GM12878 (cell line): ENCODE measurements at regions not wholly inside any gene's neighbourhood (a gene's known extent, or its start where the extent isn't known, plus 50 kb on each side); places are given as distances from the start of the nearest gene placed in this dataset.

ENCODE experiments used
- ATAC-seq: fragments of 200-7000 bp; cut with Tn5 transposase; 3 replicates; pipeline ENCODE4 v1.9.1; 2020; ENCODE audit warnings: mild to moderate bottlenecking, moderate library complexity
- BruUV-seq: library from RNA; stranded (reverse); fragments of 400-500 nt; replicated peaks from 2 replicates; lab custom pipeline; 2021; lab: Mats Ljungman, UMichigan
- CTCF ChIA-PET: fragments of 300-600 bp; sonication (Branson Sonifier 250); formaldehyde crosslinking; extraction: SDS; loops from one replicate; lab custom pipeline; 2021; ENCODE audit warnings: inconsistent platforms; lab: Yijun Ruan, JAX
- POLR2A ChIA-PET: fragments of 350-600 bp; formaldehyde crosslinking; extraction: SDS; loops from one replicate; lab custom pipeline; 2021; ENCODE audit warnings: inconsistent platforms; lab: Charles Lee
- RAD21 ChIA-PET: fragments of 300-600 bp; sonication (Branson Sonifier 250); formaldehyde crosslinking; loops from one replicate; lab custom pipeline; 2023; ENCODE audit warnings: antibody characterized with exemption; ENCODE audit not compliant: unreplicated experiment; lab: Charles Lee
- SMC1A ChIA-PET: fragments of 300-600 bp; sonication (Branson Sonifier 250); formaldehyde crosslinking; loops from one replicate; lab custom pipeline; 2023; ENCODE audit not compliant: unreplicated experiment, uncharacterized antibody; lab: Charles Lee
- DNase-seq: peaks from one replicate; pipeline ENCODE4 v3.0.0-alpha.2; 2011; ENCODE audit warnings: low read depth, low spot score
- FAIRE-seq: peaks from 3 replicates; lab custom pipeline; 2011; peaks lifted over from hg19 to GRCh38; lab: Jason Lieb, UNC
- H2AFZ ChIP-seq: 2 replicates; pipeline ENCODE4 v1.6.0; 2011; ENCODE audit warnings: low read depth, low read length, control low read depth; ENCODE audit not compliant: control insufficient read depth
- H3K27ac ChIP-seq: 2 replicates; pipeline ENCODE4 v1.5.1; 2011; ENCODE audit warnings: control low read depth; ENCODE audit not compliant: control insufficient read depth, insufficient read depth
- H3K27me3 ChIP-seq, 2 experiments: replicated peaks in 1 of 2; 2 replicates each; pipeline versions ENCODE4 v1.6.0 to v1.6.1; 2011; ENCODE audit warnings: low read length in 1 of 2; ENCODE audit not compliant: control insufficient read depth in 2 of 2, insufficient read depth in 2 of 2
- H3K36me3 ChIP-seq, 2 experiments: 2 replicates each; pipeline ENCODE4 v1.5.1; 2011; ENCODE audit warnings: low read length in 1 of 2; ENCODE audit not compliant: control insufficient read depth in 2 of 2, insufficient read depth in 2 of 2
- H3K4me1 ChIP-seq: 2 replicates; pipeline ENCODE4 v1.6.1; 2011; ENCODE audit warnings: mild to moderate bottlenecking, low read length, moderate library complexity, mixed read lengths; ENCODE audit not compliant: control insufficient read depth, insufficient read depth
- H3K4me2 ChIP-seq: 2 replicates; pipeline ENCODE4 v1.6.0; 2011; ENCODE audit warnings: control low read depth; ENCODE audit not compliant: control insufficient read depth, insufficient read depth
- H3K4me3 ChIP-seq: fragments of 200-600 bp; sonication (generic); 2 replicates; pipeline ENCODE4 v1.5.1; 2016
- H3K79me2 ChIP-seq: 2 replicates; pipeline ENCODE4 v1.6.0; 2011; ENCODE audit warnings: low read length; ENCODE audit not compliant: control insufficient read depth, insufficient read depth
- H3K9ac ChIP-seq: 2 replicates; pipeline ENCODE4 v1.8.0; 2011; ENCODE audit warnings: low read length, control low read depth, mixed read lengths; ENCODE audit not compliant: control insufficient read depth, insufficient read depth
- H3K9me3 ChIP-seq: replicated peaks from 3 replicates; pipeline ENCODE4 v1.5.1; 2011; ENCODE audit warnings: mild to moderate bottlenecking, low read length; ENCODE audit not compliant: control insufficient read depth, insufficient read depth
- H4K20me1 ChIP-seq: 2 replicates; pipeline ENCODE4 v1.6.0; 2011; ENCODE audit not compliant: control insufficient read depth, insufficient read depth
- BRCA1 ChIP-seq: IDR thresholded peaks from 2 replicates; pipeline ENCODE4 v1.6.1; 2011; ENCODE audit warnings: low read depth, low read length, improper control_type of control experiment
- CBFB ChIP-seq: IDR thresholded peaks from 2 replicates; pipeline ENCODE4 v1.6.1; 2016; ENCODE audit warnings: antibody characterized with exemption, low read depth
- CBX3 ChIP-seq: fragments of 200-600 bp; sonication (generic); IDR thresholded peaks from 2 replicates; pipeline ENCODE4 v1.6.1; 2016; ENCODE audit warnings: low read depth, borderline replicate concordance
- CEBPB ChIP-seq, 2 experiments: fragments of 150-350 bp in 1 of 2; IDR thresholded peaks; 2 replicates each; pipeline ENCODE4 v1.6.1; 2012 to 2014; ENCODE audit warnings: low read depth in 2 of 2, low read length in 2 of 2, borderline replicate concordance in 1 of 2, inconsistent platforms in 1 of 2
- FOXK2 ChIP-seq: fragments of 450-650 bp; IDR thresholded peaks from 2 replicates; pipeline ENCODE4 v1.6.1; 2017; ENCODE audit warnings: mild to moderate bottlenecking, moderate library complexity
- KAT2A ChIP-seq: conservative IDR thresholded peaks from 2 replicates; pipeline ENCODE4 v1.6.1; 2011; ENCODE audit warnings: low read depth, low read length; ENCODE audit not compliant: control insufficient read depth
- KDM1A ChIP-seq: fragments of 200-600 bp; sonication (generic); IDR thresholded peaks from 2 replicates; pipeline ENCODE4 v1.6.1; 2016; ENCODE audit warnings: borderline replicate concordance
- MEF2B ChIP-seq: fragments of 450-650 bp; IDR thresholded peaks from 2 replicates; pipeline ENCODE4 v1.6.1; 2018; ENCODE audit warnings: mild to moderate bottlenecking, moderate library complexity; ENCODE audit not compliant: partially characterized antibody, poor library complexity, severe bottlenecking
- NR2C2 ChIP-seq: IDR thresholded peaks from 2 replicates; pipeline ENCODE4 v1.6.1; 2011; ENCODE audit warnings: borderline replicate concordance, low read depth; ENCODE audit not compliant: control insufficient read depth, insufficient read length
- POLR2AphosphoS5 ChIP-seq: IDR thresholded peaks from 2 replicates; pipeline ENCODE4 v1.6.1; 2011; ENCODE audit warnings: mild to moderate bottlenecking, low read length, inconsistent platforms
- SP1 ChIP-seq: IDR thresholded peaks from one replicate; pipeline ENCODE4 v1.6.1; 2011; ENCODE audit warnings: low read depth, low read length
- SREBF1 ChIP-seq: IDR thresholded peaks from 2 replicates; pipeline ENCODE4 v1.6.1; 2012; ENCODE audit warnings: mild to moderate bottlenecking, low read length
- TBL1XR1 ChIP-seq: IDR thresholded peaks from 2 replicates; pipeline ENCODE4 v1.6.1; 2012; ENCODE audit warnings: low read depth, low read length, improper control_type of control experiment
- YBX1 ChIP-seq: fragments of 450-650 bp; IDR thresholded peaks from 2 replicates; pipeline ENCODE4 v1.6.1; 2016; ENCODE audit warnings: antibody characterized with exemption
- ZNF622 ChIP-seq: fragments of 450-650 bp; IDR thresholded peaks from 2 replicates; pipeline ENCODE4 v1.6.1; 2017; ENCODE audit warnings: mild to moderate bottlenecking, inconsistent platforms
- ZSCAN29 ChIP-seq: fragments of 450-650 bp; IDR thresholded peaks from 2 replicates; pipeline ENCODE4 v1.6.1; 2017; ENCODE audit warnings: mild to moderate bottlenecking, moderate library complexity
- WGBS: methylation state at CpG from one replicate; pipeline ENCODE4 v1.1.6; 2016; ENCODE audit warnings: low lambda C conversion rate; ENCODE audit not compliant: insufficient replicate concordance, insufficient coverage; ENCODE audit errors: missing lambda C conversion rate; 5-methylcytosine and 5-hydroxymethylcytosine counted together
- in situ Hi-C: fragments of 300-500 bp; cut with MboI; formaldehyde crosslinking; loops from 9 replicates; pipeline ENCODE4 v1.14.3; 2018; ENCODE audit warnings: mixed read lengths
- intact Hi-C: fragments of 100-400 bp; cut with micrococcal nuclease; formaldehyde crosslinking; loops from one replicate; pipeline ENCODE4 v1.14.2; 2022; ENCODE audit not compliant: unreplicated experiment
- TF ChIP-seq, protein P1 (sequence below): fragments of 450-650 bp; IDR thresholded peaks from 2 replicates; pipeline ENCODE4 v1.6.1; 2014; ENCODE audit warnings: mild to moderate bottlenecking
- TF ChIP-seq, protein P2 (sequence below): IDR thresholded peaks from 2 replicates; pipeline ENCODE4 v1.6.1; 2011; ENCODE audit warnings: borderline replicate concordance, low read depth, mild to moderate bottlenecking, moderate library complexity, low read length; ENCODE audit not compliant: insufficient read depth, poor library complexity, severe bottlenecking
- TF ChIP-seq, protein P3 (sequence below): fragments of 450-650 bp; IDR thresholded peaks from 2 replicates; pipeline ENCODE4 v1.6.1; 2017; ENCODE audit warnings: mild to moderate bottlenecking, moderate library complexity

DNA sequence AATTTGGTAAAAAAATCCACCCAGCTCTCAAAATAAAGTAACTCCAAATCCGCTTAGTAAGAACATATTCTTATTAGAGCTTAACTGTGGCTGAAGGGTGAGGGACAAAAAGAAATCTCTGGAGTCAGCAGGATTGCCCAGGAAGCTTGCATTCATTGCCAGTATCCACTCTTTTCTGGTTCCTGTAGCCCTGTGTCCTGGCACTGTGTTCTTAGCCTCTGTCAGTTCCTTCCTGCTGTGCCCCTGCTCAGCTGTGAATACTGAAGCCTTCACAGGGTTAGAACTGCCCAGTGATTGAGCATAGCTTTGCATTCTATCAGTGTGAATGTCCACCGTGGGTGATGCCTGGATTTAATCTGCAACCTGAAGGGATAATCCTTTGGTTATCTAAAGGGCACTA is 266.9 kb upstream of the PELI2 start (continued):
- TF ChIP-seq, protein P1, sequence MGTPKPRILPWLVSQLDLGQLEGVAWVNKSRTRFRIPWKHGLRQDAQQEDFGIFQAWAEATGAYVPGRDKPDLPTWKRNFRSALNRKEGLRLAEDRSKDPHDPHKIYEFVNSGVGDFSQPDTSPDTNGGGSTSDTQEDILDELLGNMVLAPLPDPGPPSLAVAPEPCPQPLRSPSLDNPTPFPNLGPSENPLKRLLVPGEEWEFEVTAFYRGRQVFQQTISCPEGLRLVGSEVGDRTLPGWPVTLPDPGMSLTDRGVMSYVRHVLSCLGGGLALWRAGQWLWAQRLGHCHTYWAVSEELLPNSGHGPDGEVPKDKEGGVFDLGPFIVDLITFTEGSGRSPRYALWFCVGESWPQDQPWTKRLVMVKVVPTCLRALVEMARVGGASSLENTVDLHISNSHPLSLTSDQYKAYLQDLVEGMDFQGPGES: no peak
- TF ChIP-seq CBFB: no peak
- no peak for TF ChIP-seq ZSCAN29
- no peak for TF ChIP-seq TBL1XR1

DNA sequence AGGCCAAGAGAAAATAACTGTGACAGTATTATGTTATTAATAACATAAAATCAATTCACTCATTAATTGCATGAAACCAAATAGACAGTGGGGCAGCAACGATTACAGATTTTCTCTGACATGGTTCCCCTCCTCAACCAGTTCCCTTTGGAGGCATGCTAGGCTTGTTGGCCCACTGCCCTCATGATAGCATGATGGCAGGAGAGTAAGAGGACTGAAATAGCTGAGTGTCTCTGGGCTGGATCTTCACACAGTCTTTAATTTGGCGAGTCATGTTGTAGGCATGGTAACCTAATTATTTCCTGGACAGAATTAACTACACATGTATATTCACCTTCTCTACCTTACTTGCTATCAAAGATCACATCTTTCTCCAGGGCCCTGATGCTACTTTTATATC is 266.2 kb upstream of the PELI2 start:
- no TSS peak for BruUV-seq
- H3K36me3 ChIP-seq: no peaks in the 10 kb centered on the region
- SMC1A ChIA-PET: no interaction called here
- H3K4me3 ChIP-seq: no peak overlapping the region
- no peaks in the 10 kb centered on the region for H3K27me3 ChIP-seq
- H2AFZ ChIP-seq: no peak overlapping the region
- H3K9ac ChIP-seq: no peak overlapping the region
- no peak overlapping the region for H3K27ac ChIP-seq
- POLR2A ChIA-PET: no interaction called here
- no peaks in the 10 kb centered on the region for H3K9me3 ChIP-seq
- no peak for FAIRE-seq
- RAD21 ChIA-PET: no interaction called here
- H3K4me2 ChIP-seq: no peak overlapping the region
- in situ Hi-C loops: no loop called here
- H3K4me1 ChIP-seq: no peaks in the 10 kb centered on the region
- 37% methylated on average over 2 of the region's 2 CpGs for WGBS
- CTCF ChIA-PET: interaction anchor here (1.0 kb wide), 1 partner anchor 640 kb away, joined by 3 read pairs; no protein-coding TSS in a partner anchor
- intact Hi-C loops: no loop called here
- no peak for ATAC-seq
- no peaks in the 10 kb centered on the region for H3K79me2 ChIP-seq
- no peaks in the 10 kb centered on the region for H4K20me1 ChIP-seq
- no peak for DNase-seq
- TF ChIP-seq, protein P2, sequence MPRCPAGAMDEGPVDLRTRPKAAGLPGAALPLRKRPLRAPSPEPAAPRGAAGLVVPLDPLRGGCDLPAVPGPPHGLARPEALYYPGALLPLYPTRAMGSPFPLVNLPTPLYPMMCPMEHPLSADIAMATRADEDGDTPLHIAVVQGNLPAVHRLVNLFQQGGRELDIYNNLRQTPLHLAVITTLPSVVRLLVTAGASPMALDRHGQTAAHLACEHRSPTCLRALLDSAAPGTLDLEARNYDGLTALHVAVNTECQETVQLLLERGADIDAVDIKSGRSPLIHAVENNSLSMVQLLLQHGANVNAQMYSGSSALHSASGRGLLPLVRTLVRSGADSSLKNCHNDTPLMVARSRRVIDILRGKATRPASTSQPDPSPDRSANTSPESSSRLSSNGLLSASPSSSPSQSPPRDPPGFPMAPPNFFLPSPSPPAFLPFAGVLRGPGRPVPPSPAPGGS: no peak
- TF ChIP-seq, protein P3, sequence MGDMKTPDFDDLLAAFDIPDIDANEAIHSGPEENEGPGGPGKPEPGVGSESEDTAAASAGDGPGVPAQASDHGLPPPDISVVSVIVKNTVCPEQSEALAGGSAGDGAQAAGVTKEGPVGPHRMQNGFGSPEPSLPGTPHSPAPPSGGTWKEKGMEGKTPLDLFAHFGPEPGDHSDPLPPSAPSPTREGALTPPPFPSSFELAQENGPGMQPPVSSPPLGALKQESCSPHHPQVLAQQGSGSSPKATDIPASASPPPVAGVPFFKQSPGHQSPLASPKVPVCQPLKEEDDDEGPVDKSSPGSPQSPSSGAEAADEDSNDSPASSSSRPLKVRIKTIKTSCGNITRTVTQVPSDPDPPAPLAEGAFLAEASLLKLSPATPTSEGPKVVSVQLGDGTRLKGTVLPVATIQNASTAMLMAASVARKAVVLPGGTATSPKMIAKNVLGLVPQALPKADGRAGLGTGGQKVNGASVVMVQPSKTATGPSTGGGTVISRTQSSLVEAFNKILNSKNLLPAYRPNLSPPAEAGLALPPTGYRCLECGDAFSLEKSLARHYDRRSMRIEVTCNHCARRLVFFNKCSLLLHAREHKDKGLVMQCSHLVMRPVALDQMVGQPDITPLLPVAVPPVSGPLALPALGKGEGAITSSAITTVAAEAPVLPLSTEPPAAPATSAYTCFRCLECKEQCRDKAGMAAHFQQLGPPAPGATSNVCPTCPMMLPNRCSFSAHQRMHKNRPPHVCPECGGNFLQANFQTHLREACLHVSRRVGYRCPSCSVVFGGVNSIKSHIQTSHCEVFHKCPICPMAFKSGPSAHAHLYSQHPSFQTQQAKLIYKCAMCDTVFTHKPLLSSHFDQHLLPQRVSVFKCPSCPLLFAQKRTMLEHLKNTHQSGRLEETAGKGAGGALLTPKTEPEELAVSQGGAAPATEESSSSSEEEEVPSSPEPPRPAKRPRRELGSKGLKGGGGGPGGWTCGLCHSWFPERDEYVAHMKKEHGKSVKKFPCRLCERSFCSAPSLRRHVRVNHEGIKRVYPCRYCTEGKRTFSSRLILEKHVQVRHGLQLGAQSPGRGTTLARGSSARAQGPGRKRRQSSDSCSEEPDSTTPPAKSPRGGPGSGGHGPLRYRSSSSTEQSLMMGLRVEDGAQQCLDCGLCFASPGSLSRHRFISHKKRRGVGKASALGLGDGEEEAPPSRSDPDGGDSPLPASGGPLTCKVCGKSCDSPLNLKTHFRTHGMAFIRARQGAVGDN: no peak
- no peak for TF ChIP-seq NR2C2
- TF ChIP-seq FOXK2: no peak
- TF ChIP-seq ZNF622: no peak
- no peak for TF ChIP-seq CBX3
- no peak for TF ChIP-seq BRCA1
- no peak for TF ChIP-seq SP1
- TF ChIP-seq CEBPB (IDR thresholded peaks at IDR 0.05; ENCODE audit: borderline replicate concordance in 1 of 2, low read depth in 2 of 2, low read length in 2 of 2): no peak
- TF ChIP-seq YBX1: no peak
- TF ChIP-seq POLR2AphosphoS5: no peak
- TF ChIP-seq MEF2B: no peak
- TF ChIP-seq KDM1A: no peak
- TF ChIP-seq SREBF1: no peak
- TF ChIP-seq KAT2A: no peak
